ENCODE measurements at regions not wholly inside any gene's neighbourhood (a gene's known extent, or its start where the extent isn't known, plus 50 kb on each side); places are given as distances from the start of the nearest gene placed in this dataset.

GRCh38 chr4:141912831-141913230 lies 276.4 kb downstream of the IL15 start:
- DNase-seq (ENCODE audit: low read depth) = peak; percentile 21

GRCh38 chr4:141913928-141914327 lies 277.5 kb downstream of the IL15 start:
- TF ChIP-seq CTCF (IDR thresholded peaks at IDR 0.05; ENCODE audit: insufficient read depth, low read depth, low read length, missing control alignments) = no peak
- peak; percentile 18 for DNase-seq (ENCODE audit: low read depth)
- no peak overlapping the region for H3K4me3 ChIP-seq (ENCODE audit: low read length)

More at GRCh38 chr4:141912831-141913230, 276.4 kb downstream of the IL15 start:
- no peak overlapping the region for H3K4me3 ChIP-seq (ENCODE audit: low read length)
- no peak for TF ChIP-seq CTCF (IDR thresholded peaks at IDR 0.05; ENCODE audit: insufficient read depth, low read depth, low read length, missing control alignments)

GRCh38 chr4:141914746-141915145 lies 278.4 kb downstream of the IL15 start:
- TF ChIP-seq CTCF (IDR thresholded peaks at IDR 0.05; ENCODE audit: insufficient read depth, low read depth, low read length, missing control alignments) = no peak
- H3K4me3 ChIP-seq (ENCODE audit: low read length) = no peak overlapping the region
- DNase-seq (ENCODE audit: low read depth) = no peak

GRCh38 chr4:141919649-141920048 lies 283.3 kb downstream of the IL15 start:
- no peak for TF ChIP-seq CTCF (IDR thresholded peaks at IDR 0.05; ENCODE audit: insufficient read depth, low read depth, low read length, missing control alignments)
- no peak overlapping the region for H3K4me3 ChIP-seq (ENCODE audit: low read length)
- no peak for DNase-seq (ENCODE audit: low read depth)

- no peak for DNase-seq (ENCODE audit: low read depth)
- no peak overlapping the region for H3K4me3 ChIP-seq (ENCODE audit: low read length)
- no peak for TF ChIP-seq CTCF (IDR thresholded peaks at IDR 0.05; ENCODE audit: insufficient read depth, low read depth, low read length, missing control alignments)
Measured at GRCh38 chr4:141921293-141921692, 284.9 kb downstream of the IL15 start.

- no peak for TF ChIP-seq CTCF (IDR thresholded peaks at IDR 0.05; ENCODE audit: insufficient read depth, low read depth, low read length, missing control alignments)
- no peak for DNase-seq (ENCODE audit: low read depth)
- no peak overlapping the region for H3K4me3 ChIP-seq (ENCODE audit: low read length)
Measured at GRCh38 chr4:141922236-141922635, 285.9 kb downstream of the IL15 start.

GRCh38 chr4:141926406-141926805 lies 290.0 kb downstream of the IL15 start:
- H3K4me3 ChIP-seq (ENCODE audit: low read length) = no peak overlapping the region
- no peak for DNase-seq (ENCODE audit: low read depth)
- TF ChIP-seq CTCF (IDR thresholded peaks at IDR 0.05; ENCODE audit: insufficient read depth, low read depth, low read length, missing control alignments) = no peak
